Nephron (organoid): ENCODE measurements at regions not wholly inside any gene's neighbourhood (a gene's known extent, or its start where the extent isn't known, plus 50 kb on each side); places are given as distances from the start of the nearest gene placed in this dataset.
A peak's percentile ranks its signal among the peaks of the same experiment; 100 is the strongest.
"Not testable (repeated sequence)": the region's sequence is repeated elsewhere in the genome, so short reads cannot be mapped to it uniquely, and the experiment has no call there.

Source experiments
- H3K27ac Mint-ChIP-seq, 3 experiments: 2 replicates each; pipeline ENCODE4 v1.8.0; 2020; ENCODE audit warnings: mixed read lengths in 3 of 3, mild to moderate bottlenecking in 2 of 3, moderate library complexity in 1 of 3
- H3K27me3 Mint-ChIP-seq: 2 replicates; pipeline ENCODE4 v1.8.0; 2021; ENCODE audit warnings: low read depth, mild to moderate bottlenecking, moderate library complexity, mixed read lengths
- H3K36me3 Mint-ChIP-seq: 2 replicates; pipeline ENCODE4 v1.8.0; 2020; ENCODE audit warnings: low read depth, mixed read lengths
- H3K4me1 Mint-ChIP-seq: 2 replicates; pipeline ENCODE4 v1.8.0; 2020; ENCODE audit warnings: mixed read lengths
- H3K4me3 Mint-ChIP-seq, 3 experiments: 2 replicates each; pipeline ENCODE4 v1.8.0; 2020; ENCODE audit warnings: mild to moderate bottlenecking in 3 of 3, mixed read lengths in 3 of 3, moderate library complexity in 2 of 3
- H3K9me3 Mint-ChIP-seq: 2 replicates; pipeline ENCODE4 v1.8.0; 2020; ENCODE audit warnings: mixed read lengths
- TF ChIP-seq, protein P1 (sequence below), 3 experiments: fragments of 200-600 bp; sonication (generic); IDR thresholded peaks; one replicate each; pipeline ENCODE4 v1.5.0; 2021; ENCODE audit warnings: antibody characterized with exemption in 3 of 3; ENCODE audit not compliant: unreplicated experiment in 3 of 3

DNA sequence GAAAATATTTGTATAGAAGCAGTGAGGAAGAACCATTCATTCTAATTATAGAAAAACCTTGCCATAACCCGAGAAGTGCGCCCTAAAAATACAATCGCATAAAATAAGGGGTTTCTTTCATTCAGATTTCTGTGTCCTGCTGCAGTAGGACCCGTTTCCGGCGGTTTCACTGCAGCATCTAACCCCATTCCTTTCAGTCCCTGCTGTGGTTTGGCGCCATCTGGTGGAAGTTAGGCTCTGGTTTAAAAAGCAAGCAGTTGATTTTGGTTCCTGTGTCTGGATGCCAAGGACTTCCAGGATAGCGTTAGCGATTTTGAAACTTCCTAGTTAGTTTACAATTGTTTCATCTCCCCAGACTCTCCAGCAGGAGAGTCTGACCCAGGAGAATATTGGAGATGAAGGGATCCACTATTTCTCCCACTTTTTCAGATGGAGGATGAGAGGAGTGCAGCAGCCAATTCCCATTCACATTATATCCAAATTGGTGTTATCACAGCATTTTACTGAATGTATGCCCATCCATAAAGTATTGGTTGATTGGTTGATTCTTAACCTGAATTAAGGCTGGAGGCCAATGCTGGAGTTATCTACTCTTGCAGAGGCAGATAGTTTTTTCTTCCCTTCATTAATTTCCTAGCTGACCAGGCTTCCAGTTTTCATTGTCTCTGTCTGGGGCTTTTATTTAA lies 128.8 kb upstream of the CACNA2D1 start:
- Mint-ChIP-seq H3K27me3 (peaks cover 4% of the 10 kb centered on the region), H3K9me3 (no peaks in the 10 kb centered on the region), H3K27ac (no peak overlapping the region), H3K4me3 (no peak overlapping the region), H3K4me1 (peaks cover 5% of the 10 kb centered on the region), H3K36me3 (no peaks in the 10 kb centered on the region)
- TF ChIP-seq, protein P1, sequence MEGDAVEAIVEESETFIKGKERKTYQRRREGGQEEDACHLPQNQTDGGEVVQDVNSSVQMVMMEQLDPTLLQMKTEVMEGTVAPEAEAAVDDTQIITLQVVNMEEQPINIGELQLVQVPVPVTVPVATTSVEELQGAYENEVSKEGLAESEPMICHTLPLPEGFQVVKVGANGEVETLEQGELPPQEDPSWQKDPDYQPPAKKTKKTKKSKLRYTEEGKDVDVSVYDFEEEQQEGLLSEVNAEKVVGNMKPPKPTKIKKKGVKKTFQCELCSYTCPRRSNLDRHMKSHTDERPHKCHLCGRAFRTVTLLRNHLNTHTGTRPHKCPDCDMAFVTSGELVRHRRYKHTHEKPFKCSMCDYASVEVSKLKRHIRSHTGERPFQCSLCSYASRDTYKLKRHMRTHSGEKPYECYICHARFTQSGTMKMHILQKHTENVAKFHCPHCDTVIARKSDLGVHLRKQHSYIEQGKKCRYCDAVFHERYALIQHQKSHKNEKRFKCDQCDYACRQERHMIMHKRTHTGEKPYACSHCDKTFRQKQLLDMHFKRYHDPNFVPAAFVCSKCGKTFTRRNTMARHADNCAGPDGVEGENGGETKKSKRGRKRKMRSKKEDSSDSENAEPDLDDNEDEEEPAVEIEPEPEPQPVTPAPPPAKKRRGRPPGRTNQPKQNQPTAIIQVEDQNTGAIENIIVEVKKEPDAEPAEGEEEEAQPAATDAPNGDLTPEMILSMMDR (IDR thresholded peaks at IDR 0.05; ENCODE audit: unreplicated experiment in 3 of 3), result peak; percentile 86 to 90 (median 88)

DNA sequence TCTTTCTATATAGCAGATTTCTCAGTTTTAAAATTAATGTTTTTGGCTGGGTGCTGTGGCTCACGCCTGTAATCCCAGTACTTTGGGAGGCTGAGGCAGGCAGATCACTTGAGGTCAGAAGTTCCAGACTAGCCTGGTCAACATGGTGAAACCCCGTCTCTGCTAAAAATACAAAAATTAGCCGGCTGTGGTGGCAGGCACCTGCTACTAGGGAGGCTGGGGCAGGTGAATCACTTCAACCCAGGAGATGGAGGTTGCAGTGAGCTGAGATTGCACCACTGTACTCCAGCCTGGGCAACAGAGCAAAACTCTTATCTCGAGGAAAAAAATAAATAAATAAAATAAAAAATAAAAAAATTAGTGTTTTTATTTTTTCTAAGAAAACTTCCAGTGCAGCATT lies 127.5 kb upstream of the CACNA2D1 start:
- not testable (repeated sequence) for H3K4me1 Mint-ChIP-seq, H3K36me3 Mint-ChIP-seq, H3K9me3 Mint-ChIP-seq, H3K27ac Mint-ChIP-seq, H3K4me3 Mint-ChIP-seq, H3K27me3 Mint-ChIP-seq

DNA sequence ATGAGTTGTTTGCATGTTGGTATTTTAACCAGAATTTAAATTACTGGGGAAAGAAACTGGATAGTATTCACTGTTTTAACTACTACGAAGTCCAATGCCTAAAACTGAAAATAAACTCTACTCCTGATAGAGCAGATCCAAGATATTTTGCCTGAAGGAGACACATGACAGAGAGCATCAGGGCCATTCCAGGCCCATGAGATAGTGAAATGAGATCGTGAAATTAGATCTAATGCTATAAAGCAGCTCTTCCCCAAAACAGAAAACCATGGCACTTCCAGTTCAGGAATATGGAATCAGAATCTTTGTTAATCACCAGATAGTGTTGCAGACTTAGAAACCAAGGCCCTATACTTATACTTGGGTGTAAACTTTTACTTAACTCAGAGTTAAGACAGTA lies 124.3 kb upstream of the CACNA2D1 start:
- H3K9me3 Mint-ChIP-seq, result no peaks in the 10 kb centered on the region
- no peaks in the 10 kb centered on the region for H3K36me3 Mint-ChIP-seq
- H3K27ac Mint-ChIP-seq, result no peak overlapping the region
- TF ChIP-seq, protein P1 (IDR thresholded peaks at IDR 0.05; ENCODE audit: unreplicated experiment in 3 of 3), result no peak
- peaks cover 5% of the 10 kb centered on the region for H3K4me1 Mint-ChIP-seq
- H3K4me3 Mint-ChIP-seq, result no peak overlapping the region
- no peaks in the 10 kb centered on the region for H3K27me3 Mint-ChIP-seq

DNA sequence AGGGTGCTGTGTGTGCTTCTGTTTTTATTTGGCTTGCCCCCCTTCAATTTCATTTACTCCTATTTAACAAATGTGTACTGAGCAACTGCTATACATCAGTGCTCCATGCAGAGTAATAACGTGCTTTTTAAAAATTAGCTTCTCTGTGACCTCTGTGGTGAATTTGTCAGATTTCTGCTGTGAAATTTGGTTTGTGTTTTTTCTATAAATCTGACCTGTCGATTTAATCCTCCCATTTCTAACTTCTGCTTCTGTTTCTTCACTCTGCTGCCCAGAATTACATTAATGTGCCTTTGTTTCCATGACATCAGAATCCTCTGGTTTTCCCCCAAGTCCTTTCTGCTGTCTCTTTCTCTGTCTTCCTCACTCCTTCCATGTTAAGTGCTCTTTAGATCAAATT lies 123.8 kb upstream of the CACNA2D1 start:
- Mint-ChIP-seq H3K27ac (no peak overlapping the region), H3K4me3 (no peak overlapping the region), H3K9me3 (no peaks in the 10 kb centered on the region), H3K36me3 (no peaks in the 10 kb centered on the region), H3K4me1 (peaks cover 2% of the 10 kb centered on the region), H3K27me3 (no peaks in the 10 kb centered on the region)
- TF ChIP-seq, protein P1 (IDR thresholded peaks at IDR 0.05; ENCODE audit: unreplicated experiment in 3 of 3), result no peak

DNA sequence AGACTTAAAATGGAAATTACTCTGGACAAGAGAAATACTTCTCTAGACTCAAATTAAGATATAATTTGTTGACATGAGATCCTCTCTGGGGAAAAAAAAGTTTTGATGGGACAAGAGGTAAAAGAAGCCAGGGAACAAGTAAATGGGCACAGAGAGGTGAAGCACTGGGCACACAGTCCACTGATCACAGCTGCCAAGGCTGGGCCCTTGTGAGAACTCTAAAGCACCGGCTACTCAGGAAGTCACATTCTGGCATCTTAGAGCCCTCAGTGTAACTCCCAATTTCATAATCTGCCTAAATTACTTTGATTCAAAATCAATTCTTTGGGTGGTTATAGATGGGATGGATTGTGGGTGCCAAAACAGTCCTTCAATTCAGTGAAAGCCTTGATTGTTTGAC lies 123.2 kb upstream of the CACNA2D1 start:
- no peaks in the 10 kb centered on the region for H3K36me3 Mint-ChIP-seq
- H3K4me1 Mint-ChIP-seq, result no peaks in the 10 kb centered on the region
- H3K27me3 Mint-ChIP-seq, result no peaks in the 10 kb centered on the region
- TF ChIP-seq, protein P1 (IDR thresholded peaks at IDR 0.05; ENCODE audit: unreplicated experiment in 3 of 3), result no peak
- H3K27ac Mint-ChIP-seq, result no peak overlapping the region
- no peak overlapping the region for H3K4me3 Mint-ChIP-seq
- H3K9me3 Mint-ChIP-seq, result no peaks in the 10 kb centered on the region

DNA sequence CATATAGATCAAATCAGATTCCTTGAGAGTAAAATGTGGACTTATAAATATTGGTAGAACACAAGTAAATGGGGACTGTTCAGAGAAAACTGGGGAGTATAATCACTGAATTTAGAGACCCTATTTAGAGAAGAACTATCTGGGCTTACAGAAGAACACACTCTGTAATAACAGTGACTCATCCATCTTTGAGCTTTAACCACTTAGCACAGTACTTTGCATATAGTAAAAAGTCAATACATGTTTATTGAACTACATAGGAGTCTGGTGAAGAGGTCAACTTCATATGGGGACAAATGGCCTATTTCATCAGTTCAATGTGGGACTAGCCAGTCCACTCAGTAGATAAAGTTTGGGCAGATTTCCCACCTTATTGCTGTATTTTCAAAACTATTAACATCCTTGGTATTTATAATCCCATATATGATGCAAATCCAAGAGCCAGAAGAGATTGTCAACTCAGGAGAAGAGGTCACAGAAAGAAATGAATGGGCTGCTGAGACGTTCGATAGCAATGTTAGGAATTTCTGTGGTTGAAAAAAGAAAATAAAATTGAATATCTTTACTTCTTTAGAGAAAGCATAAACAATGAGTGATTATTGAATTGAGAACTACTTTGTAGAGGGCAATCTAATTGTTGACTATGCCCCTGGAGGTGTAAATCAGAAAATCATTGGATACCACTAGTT lies 119.3 kb upstream of the CACNA2D1 start:
- Mint-ChIP-seq H3K4me1 (peaks cover 8% of the 10 kb centered on the region), H3K36me3 (no peaks in the 10 kb centered on the region), H3K9me3 (no peaks in the 10 kb centered on the region), H3K27me3 (no peaks in the 10 kb centered on the region), H3K4me3 (no peak overlapping the region), H3K27ac (no peak overlapping the region)
- TF ChIP-seq, protein P1 (IDR thresholded peaks at IDR 0.05; ENCODE audit: unreplicated experiment in 3 of 3), result no peak
